ENCODE measurements at regions not wholly inside any gene's neighbourhood (a gene's known extent, or its start where the extent isn't known, plus 50 kb on each side); places are given as distances from the start of the nearest gene placed in this dataset.

- intact Hi-C loops (cut with DNase I): no loop called here
- 75% methylated on average over 3 of the region's 3 CpGs for WGBS
These were observed 158.8 kb upstream of the SRRM4 start for GRCh38 chr12:118822512-118822911.

DNA sequence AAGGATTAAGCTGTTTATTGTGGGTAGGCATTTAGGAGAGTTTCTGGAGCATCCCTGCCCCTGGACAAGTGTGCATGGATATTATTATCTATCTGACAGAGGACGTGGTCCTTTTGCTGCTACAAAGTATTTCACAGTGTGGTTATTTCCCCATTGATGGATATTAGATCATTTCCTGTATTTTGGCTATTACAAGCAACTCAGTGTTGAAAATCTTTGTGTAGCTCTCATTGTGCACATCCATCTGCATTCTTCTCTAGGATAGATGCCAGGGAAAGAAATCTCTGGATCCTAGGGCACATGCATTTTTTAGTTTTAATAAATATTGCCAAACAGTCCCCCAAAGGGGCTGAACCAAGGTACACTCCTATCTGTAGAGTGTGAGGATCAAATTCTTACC is 154.3 kb upstream of the SRRM4 start:
- peaks cover 0 to 8% (median 4%) of the 10 kb centered on the region in 4 donors for H3K9me3 ChIP-seq
- no peak overlapping the region for H3K4me3 ChIP-seq
- 39% methylated on average over 1 of the region's 1 CpG for WGBS
- no peaks in the 10 kb centered on the region for H3K36me3 ChIP-seq
- H3K27ac ChIP-seq (replicated peaks in 1 of 4): no peak overlapping the region
- TF ChIP-seq EP300 (IDR thresholded peaks at IDR 0.05) (no peak), POLR2AphosphoS5 (IDR thresholded peaks at IDR 0.05) (no peak), POLR2A (IDR thresholded peaks at IDR 0.05; ENCODE audit: low read depth) (no peak)
- TF ChIP-seq, protein P1, sequence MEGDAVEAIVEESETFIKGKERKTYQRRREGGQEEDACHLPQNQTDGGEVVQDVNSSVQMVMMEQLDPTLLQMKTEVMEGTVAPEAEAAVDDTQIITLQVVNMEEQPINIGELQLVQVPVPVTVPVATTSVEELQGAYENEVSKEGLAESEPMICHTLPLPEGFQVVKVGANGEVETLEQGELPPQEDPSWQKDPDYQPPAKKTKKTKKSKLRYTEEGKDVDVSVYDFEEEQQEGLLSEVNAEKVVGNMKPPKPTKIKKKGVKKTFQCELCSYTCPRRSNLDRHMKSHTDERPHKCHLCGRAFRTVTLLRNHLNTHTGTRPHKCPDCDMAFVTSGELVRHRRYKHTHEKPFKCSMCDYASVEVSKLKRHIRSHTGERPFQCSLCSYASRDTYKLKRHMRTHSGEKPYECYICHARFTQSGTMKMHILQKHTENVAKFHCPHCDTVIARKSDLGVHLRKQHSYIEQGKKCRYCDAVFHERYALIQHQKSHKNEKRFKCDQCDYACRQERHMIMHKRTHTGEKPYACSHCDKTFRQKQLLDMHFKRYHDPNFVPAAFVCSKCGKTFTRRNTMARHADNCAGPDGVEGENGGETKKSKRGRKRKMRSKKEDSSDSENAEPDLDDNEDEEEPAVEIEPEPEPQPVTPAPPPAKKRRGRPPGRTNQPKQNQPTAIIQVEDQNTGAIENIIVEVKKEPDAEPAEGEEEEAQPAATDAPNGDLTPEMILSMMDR (IDR thresholded peaks at IDR 0.05): no peak
- intact Hi-C loops (cut with DNase I): no loop called here
- DNase-seq (ENCODE audit: extremely low spot score): no peak
- no peaks in the 10 kb centered on the region for H3K4me1 ChIP-seq
- peaks cover 0 to 4% (median 0%) of the 10 kb centered on the region in 4 donors for H3K27me3 ChIP-seq

More at GRCh38 chr12:118822512-118822911, 158.8 kb upstream of the SRRM4 start:
- TF ChIP-seq, protein P1 (IDR thresholded peaks at IDR 0.05): no peak
- no peak for TF ChIP-seq POLR2A (IDR thresholded peaks at IDR 0.05; ENCODE audit: low read depth)
- no peak for TF ChIP-seq POLR2AphosphoS5 (IDR thresholded peaks at IDR 0.05)
- no peak for TF ChIP-seq EP300 (IDR thresholded peaks at IDR 0.05)
- peaks cover 0 to 8% (median 4%) of the 10 kb centered on the region in 4 donors for H3K9me3 ChIP-seq
- no peaks in the 10 kb centered on the region for H3K36me3 ChIP-seq
- no peak overlapping the region for H3K4me3 ChIP-seq
- no peaks in the 10 kb centered on the region for H3K4me1 ChIP-seq
- peaks cover 0 to 8% (median 0%) of the 10 kb centered on the region in 4 donors for H3K27me3 ChIP-seq
- DNase-seq (ENCODE audit: extremely low spot score): no peak
- H3K27ac ChIP-seq (replicated peaks in 1 of 4): no peak overlapping the region

GRCh38 chr12:118827606-118828005 is 153.7 kb upstream of the SRRM4 start:
- peaks cover 0 to 8% (median 4%) of the 10 kb centered on the region in 4 donors for H3K9me3 ChIP-seq
- TF ChIP-seq EP300 (IDR thresholded peaks at IDR 0.05): no peak
- no peak for TF ChIP-seq POLR2A (IDR thresholded peaks at IDR 0.05; ENCODE audit: low read depth)
- no peak for TF ChIP-seq POLR2AphosphoS5 (IDR thresholded peaks at IDR 0.05)
- TF ChIP-seq, protein P1 (IDR thresholded peaks at IDR 0.05): no peak
- no peaks in the 10 kb centered on the region for H3K36me3 ChIP-seq
- H3K27ac ChIP-seq (replicated peaks in 1 of 4): no peak overlapping the region
- intact Hi-C loops (cut with DNase I): no loop called here
- peaks cover 0 to 4% (median 0%) of the 10 kb centered on the region in 4 donors for H3K27me3 ChIP-seq
- H3K4me3 ChIP-seq: no peak overlapping the region
- WGBS: 74% methylated on average over 6 of the region's 6 CpGs
- H3K4me1 ChIP-seq: no peaks in the 10 kb centered on the region
- no peak for DNase-seq (ENCODE audit: extremely low spot score)

DNA sequence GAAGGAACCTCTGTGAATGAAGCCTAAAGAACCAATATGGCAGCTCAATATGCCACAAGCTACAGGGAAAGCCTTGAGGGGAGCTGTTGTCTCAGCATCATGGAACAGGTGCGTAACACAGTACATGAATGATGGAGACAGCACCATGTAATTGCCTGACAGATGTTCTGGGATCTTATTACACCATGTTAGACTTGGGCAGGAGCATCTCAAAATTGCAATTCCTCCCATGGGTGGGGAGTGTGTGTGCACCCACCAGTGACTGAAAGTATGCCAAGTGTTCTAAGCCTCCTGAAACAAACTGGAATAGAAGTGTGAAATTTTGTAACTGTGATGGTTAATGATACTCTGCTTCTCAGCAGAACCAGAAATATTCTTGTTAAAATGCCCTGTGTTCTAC is 151.0 kb upstream of the SRRM4 start:
- Histone ChIP-seq H3K9me3 (peaks cover 0 to 8% (median 4%) of the 10 kb centered on the region in 4 donors), H3K27ac (replicated peaks in 1 of 4) (no peak overlapping the region), H3K4me3 (no peak overlapping the region), H3K27me3 (peaks cover 0 to 2% (median 0%) of the 10 kb centered on the region in 4 donors), H3K36me3 (no peaks in the 10 kb centered on the region), H3K4me1 (no peaks in the 10 kb centered on the region)
- TF ChIP-seq POLR2AphosphoS5 (IDR thresholded peaks at IDR 0.05): no peak
- TF ChIP-seq EP300 (IDR thresholded peaks at IDR 0.05): no peak
- TF ChIP-seq POLR2A (IDR thresholded peaks at IDR 0.05; ENCODE audit: low read depth): no peak
- TF ChIP-seq, protein P1 (IDR thresholded peaks at IDR 0.05): no peak
- intact Hi-C loops (cut with DNase I): no loop called here
- no peak for DNase-seq (ENCODE audit: extremely low spot score)
- 89% methylated on average over 1 of the region's 1 CpG for WGBS

DNA sequence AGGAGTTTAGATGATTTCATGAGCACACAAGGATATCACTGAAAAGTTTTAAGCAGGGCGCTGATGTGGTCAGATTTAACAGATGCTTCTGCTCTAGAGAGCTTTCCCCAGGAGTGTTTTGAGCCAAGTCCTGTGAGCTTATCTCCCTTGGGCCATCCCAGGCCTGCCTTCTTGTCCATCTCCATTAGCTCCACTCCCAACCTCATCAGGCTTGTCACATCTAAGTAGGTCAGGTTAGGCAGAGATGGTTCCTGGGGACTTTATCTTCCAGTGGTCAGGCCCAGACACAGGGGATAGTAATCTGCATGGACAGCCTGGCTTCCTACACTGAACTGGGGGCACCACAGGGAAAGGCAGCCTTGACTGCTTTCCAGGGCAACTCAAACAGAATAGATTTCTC is 145.4 kb upstream of the SRRM4 start:
- Histone ChIP-seq H3K4me3 (no peak overlapping the region), H3K27me3 (no peaks in the 10 kb centered on the region), H3K4me1 (no peaks in the 10 kb centered on the region), H3K27ac (replicated peaks in 1 of 4) (no peak overlapping the region), H3K36me3 (no peaks in the 10 kb centered on the region), H3K9me3 (no peaks in the 10 kb centered on the region)
- intact Hi-C loops (cut with DNase I): no loop called here
- no peak for TF ChIP-seq POLR2AphosphoS5 (IDR thresholded peaks at IDR 0.05)
- no peak for TF ChIP-seq POLR2A (IDR thresholded peaks at IDR 0.05; ENCODE audit: low read depth)
- no peak for TF ChIP-seq EP300 (IDR thresholded peaks at IDR 0.05)
- TF ChIP-seq, protein P1 (IDR thresholded peaks at IDR 0.05): no peak
- 92% methylated on average over 1 of the region's 1 CpG for WGBS
- DNase-seq (ENCODE audit: extremely low spot score): no peak
